WI38 (cell line): ENCODE measurements at regions not wholly inside any gene's neighbourhood (a gene's known extent, or its start where the extent isn't known, plus 50 kb on each side); places are given as distances from the start of the nearest gene placed in this dataset.

Source experiments
- H3K4me3 ChIP-seq: 2 replicates; pipeline ENCODE4 v1.5.1; 2011; ENCODE audit warnings: low read depth, mild to moderate bottlenecking, control low read depth, low read length
- CTCF ChIP-seq: IDR thresholded peaks from 2 replicates; pipeline ENCODE4 v1.5.1; 2012; ENCODE audit warnings: low read depth, mild to moderate bottlenecking, control low read depth, low read length

- H3K4me3 ChIP-seq, result no peak overlapping the region
- TF ChIP-seq CTCF, result no peak
Observed at GRCh38 chr2:120607506-120607905, 128.2 kb upstream of the GLI2 start.

- TF ChIP-seq CTCF, result no peak
Observed at GRCh38 chr2:120607996-120608395, 127.7 kb upstream of the GLI2 start.

GRCh38 chr2:120609826-120610395 is 125.8 kb upstream of the GLI2 start:
- no peak for TF ChIP-seq CTCF
- no peak overlapping the region for H3K4me3 ChIP-seq

More at GRCh38 chr2:120607996-120608395, 127.7 kb upstream of the GLI2 start:
- no peak overlapping the region for H3K4me3 ChIP-seq

GRCh38 chr2:120611016-120611415 is 124.7 kb upstream of the GLI2 start:
- no peak for TF ChIP-seq CTCF
- H3K4me3 ChIP-seq, result no peak overlapping the region

- no peak overlapping the region for H3K4me3 ChIP-seq
- no peak for TF ChIP-seq CTCF
Observed at GRCh38 chr2:120611961-120612360, 123.7 kb upstream of the GLI2 start.

GRCh38 chr2:120612471-120612870 is 123.2 kb upstream of the GLI2 start:
- H3K4me3 ChIP-seq, result no peak overlapping the region
- no peak for TF ChIP-seq CTCF

GRCh38 chr2:120612931-120613330 is 122.7 kb upstream of the GLI2 start:
- no peak for TF ChIP-seq CTCF
- H3K4me3 ChIP-seq, result no peak overlapping the region
